Activated naive CD8-positive, alpha-beta T cell treated with anti-CD3 and anti-CD28 coated beads, Interleukin-2, amount 50 U/mL, for 24 hours (primary cell): ENCODE measurements at regions not wholly inside any gene's neighbourhood (a gene's known extent, or its start where the extent isn't known, plus 50 kb on each side); places are given as distances from the start of the nearest gene placed in this dataset.

ENCODE experiments used
- ATAC-seq: fragments of 150-1000 bp; cut with Tn5 transposase; one replicate; pipeline ENCODE4 v1.10.0; 2021
- DNase-seq: peaks from one replicate; pipeline ENCODE4 v3.0.0; 2021
- H3K27ac Mint-ChIP-seq: one replicate; pipeline ENCODE4 v1.8.0; 2021; ENCODE audit warnings: mild to moderate bottlenecking, mixed read lengths
- H3K27me3 Mint-ChIP-seq: one replicate; pipeline ENCODE4 v1.8.0; 2021; ENCODE audit warnings: mixed read lengths
- H3K36me3 Mint-ChIP-seq: one replicate; pipeline ENCODE4 v1.8.0; 2021; ENCODE audit warnings: low read depth, mixed read lengths
- H3K4me1 Mint-ChIP-seq: one replicate; pipeline ENCODE4 v1.8.0; 2021; ENCODE audit warnings: mixed read lengths
- H3K4me3 Mint-ChIP-seq: one replicate; pipeline ENCODE4 v1.8.0; 2021; ENCODE audit warnings: mild to moderate bottlenecking, moderate library complexity, mixed read lengths
- H3K9me3 Mint-ChIP-seq: one replicate; pipeline ENCODE4 v1.8.0; 2021; ENCODE audit warnings: mixed read lengths

GRCh38 chr4:136489101-136489500, 1043.2 kb downstream of the PCDH18 start:
- Mint-ChIP-seq H3K36me3 (no peaks in the 10 kb centered on the region), H3K27me3 (no peaks in the 10 kb centered on the region), H3K9me3 (peaks cover 5% of the 10 kb centered on the region), H3K4me3 (no peak overlapping the region), H3K4me1 (no peaks in the 10 kb centered on the region), H3K27ac (no peak overlapping the region)
- ATAC-seq (no peak), DNase-seq (no peak)

GRCh38 chr4:136484996-136485395, 1047.3 kb downstream of the PCDH18 start:
- Mint-ChIP-seq H3K4me3 (no peak overlapping the region), H3K9me3 (peaks cover 5% of the 10 kb centered on the region), H3K27ac (no peak overlapping the region), H3K36me3 (no peaks in the 10 kb centered on the region), H3K4me1 (no peaks in the 10 kb centered on the region), H3K27me3 (no peaks in the 10 kb centered on the region)
- DNase-seq (no peak), ATAC-seq (no peak)

- Mint-ChIP-seq H3K27me3 (no peaks in the 10 kb centered on the region), H3K27ac (no peak overlapping the region)
Observed at GRCh38 chr4:136476753-136477152, 1055.5 kb downstream of the PCDH18 start.

GRCh38 chr4:136471051-136471450, 1061.2 kb downstream of the PCDH18 start:
- peaks cover 14% of the 10 kb centered on the region for H3K9me3 Mint-ChIP-seq
- H3K4me3 Mint-ChIP-seq, result no peak overlapping the region
- no peak for ATAC-seq
- H3K4me1 Mint-ChIP-seq, result no peaks in the 10 kb centered on the region
- H3K27me3 Mint-ChIP-seq, result no peaks in the 10 kb centered on the region
- no peak overlapping the region for H3K27ac Mint-ChIP-seq
- no peaks in the 10 kb centered on the region for H3K36me3 Mint-ChIP-seq
- DNase-seq, result no peak

More at GRCh38 chr4:136476753-136477152, 1055.5 kb downstream of the PCDH18 start:
- no peaks in the 10 kb centered on the region for H3K36me3 Mint-ChIP-seq
- no peaks in the 10 kb centered on the region for H3K4me1 Mint-ChIP-seq
- ATAC-seq, result no peak
- H3K4me3 Mint-ChIP-seq, result no peak overlapping the region
- DNase-seq, result no peak
- no peaks in the 10 kb centered on the region for H3K9me3 Mint-ChIP-seq

DNA sequence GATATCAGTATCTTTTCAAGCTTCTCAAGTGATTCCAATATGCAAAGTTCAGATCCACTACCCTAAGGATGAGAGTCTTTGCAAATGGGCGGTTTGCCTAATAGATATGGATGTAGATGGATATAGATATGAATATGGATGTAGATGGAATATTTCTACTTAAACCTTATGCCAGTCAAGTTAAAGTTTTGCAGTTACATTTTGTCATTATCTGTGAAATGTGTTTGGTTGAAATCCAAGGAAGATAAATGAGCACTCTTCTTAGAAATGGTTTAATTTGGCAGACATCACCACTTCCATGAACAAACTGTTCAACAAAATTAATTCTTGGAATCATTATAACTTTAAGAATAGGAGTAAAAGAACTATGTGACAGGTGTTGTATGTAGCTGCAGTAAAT, 1066.6 kb downstream of the PCDH18 start:
- ATAC-seq, result no peak
- H3K9me3 Mint-ChIP-seq, result peaks cover 13% of the 10 kb centered on the region
- no peaks in the 10 kb centered on the region for H3K27me3 Mint-ChIP-seq
- no peaks in the 10 kb centered on the region for H3K36me3 Mint-ChIP-seq
- no peak for DNase-seq
- no peak overlapping the region for H3K4me3 Mint-ChIP-seq
- H3K27ac Mint-ChIP-seq, result no peak overlapping the region
- H3K4me1 Mint-ChIP-seq, result no peaks in the 10 kb centered on the region

DNA sequence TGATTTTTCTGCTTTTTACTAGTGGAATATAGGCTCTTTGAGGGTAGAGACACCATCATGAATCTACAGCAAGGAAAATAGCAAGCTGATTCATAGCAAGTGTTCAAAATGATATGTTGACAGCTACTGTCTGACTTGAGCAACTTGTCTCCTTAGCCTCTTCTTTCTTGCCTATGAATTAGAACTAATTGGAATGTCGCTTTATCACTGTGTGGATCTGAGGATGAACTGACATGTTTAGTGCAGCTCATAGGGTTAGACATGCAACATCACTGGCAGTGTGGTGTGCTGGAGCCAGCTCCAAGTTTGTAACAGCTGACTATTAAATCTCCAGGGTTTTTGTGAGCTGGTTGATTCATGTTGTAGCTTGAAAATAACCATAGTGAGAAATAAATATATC, 1068.4 kb downstream of the PCDH18 start:
- Mint-ChIP-seq H3K36me3 (no peaks in the 10 kb centered on the region), H3K9me3 (peaks cover 8% of the 10 kb centered on the region), H3K4me3 (no peak overlapping the region), H3K4me1 (no peaks in the 10 kb centered on the region), H3K27me3 (no peaks in the 10 kb centered on the region), H3K27ac (no peak overlapping the region)
- DNase-seq (no peak), ATAC-seq (no peak)

GRCh38 chr4:136461533-136461932, 1070.8 kb downstream of the PCDH18 start:
- DNase-seq (no peak), ATAC-seq (no peak)
- peaks cover 3% of the 10 kb centered on the region for H3K9me3 Mint-ChIP-seq
- no peaks in the 10 kb centered on the region for H3K36me3 Mint-ChIP-seq
- no peaks in the 10 kb centered on the region for H3K27me3 Mint-ChIP-seq
- H3K4me1 Mint-ChIP-seq, result no peaks in the 10 kb centered on the region
- no peak overlapping the region for H3K27ac Mint-ChIP-seq
- H3K4me3 Mint-ChIP-seq, result no peak overlapping the region

DNA sequence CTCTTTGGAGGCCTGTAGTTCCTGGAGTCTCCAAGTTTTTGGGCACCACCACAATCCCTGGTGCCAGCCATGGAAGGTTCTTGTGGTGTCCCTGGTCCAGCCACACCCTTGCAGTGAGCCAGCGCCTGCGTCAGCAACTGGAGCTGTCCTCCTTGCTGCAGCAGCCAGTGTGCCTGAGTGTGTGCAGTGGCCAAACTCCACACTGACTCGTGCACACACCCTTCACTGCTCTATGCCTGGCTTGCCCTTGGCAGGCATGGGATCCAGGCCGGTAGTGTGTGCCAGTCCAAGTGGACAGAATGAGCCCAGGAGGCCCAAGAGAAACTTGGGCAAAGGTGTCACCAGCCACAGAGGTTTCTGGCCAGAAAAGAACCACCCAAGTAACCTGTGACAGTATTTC, 1074.0 kb downstream of the PCDH18 start:
- Mint-ChIP-seq H3K36me3 (no peaks in the 10 kb centered on the region), H3K4me1 (no peaks in the 10 kb centered on the region), H3K4me3 (no peak overlapping the region), H3K27me3 (no peaks in the 10 kb centered on the region), H3K27ac (no peak overlapping the region), H3K9me3 (no peaks in the 10 kb centered on the region)
- ATAC-seq (no peak), DNase-seq (no peak)

DNA sequence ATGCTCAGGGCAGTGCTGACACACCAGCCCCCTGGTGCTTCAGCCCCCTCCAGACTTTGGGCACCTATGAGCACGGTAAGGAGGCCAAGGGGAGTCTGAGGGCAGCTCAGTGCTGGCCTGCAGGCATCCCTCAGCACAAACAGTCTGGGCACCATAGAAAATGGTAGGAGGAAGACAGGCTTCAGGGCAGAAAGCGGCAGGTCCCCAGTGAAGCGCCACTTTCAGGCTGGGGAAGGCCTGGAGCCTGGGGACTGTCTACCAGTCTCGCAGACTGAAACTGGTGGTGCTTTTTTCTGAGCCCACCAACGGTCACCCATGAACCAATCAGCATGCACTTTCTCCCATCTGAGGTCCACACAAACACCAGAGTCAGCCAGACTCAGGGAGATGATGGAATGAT, 1074.7 kb downstream of the PCDH18 start:
- Mint-ChIP-seq H3K4me3 (no peak overlapping the region), H3K36me3 (no peaks in the 10 kb centered on the region), H3K4me1 (no peaks in the 10 kb centered on the region), H3K27me3 (no peaks in the 10 kb centered on the region), H3K27ac (no peak overlapping the region), H3K9me3 (no peaks in the 10 kb centered on the region)
- DNase-seq (no peak), ATAC-seq (no peak)

- H3K27me3 Mint-ChIP-seq, result no peaks in the 10 kb centered on the region
- no peaks in the 10 kb centered on the region for H3K36me3 Mint-ChIP-seq
- ATAC-seq (no peak), DNase-seq (no peak)
- no peak overlapping the region for H3K4me3 Mint-ChIP-seq
- H3K9me3 Mint-ChIP-seq, result no peaks in the 10 kb centered on the region
- H3K4me1 Mint-ChIP-seq, result no peaks in the 10 kb centered on the region
- H3K27ac Mint-ChIP-seq, result no peak overlapping the region
Observed at GRCh38 chr4:136457004-136457403, 1075.3 kb downstream of the PCDH18 start.

DNA sequence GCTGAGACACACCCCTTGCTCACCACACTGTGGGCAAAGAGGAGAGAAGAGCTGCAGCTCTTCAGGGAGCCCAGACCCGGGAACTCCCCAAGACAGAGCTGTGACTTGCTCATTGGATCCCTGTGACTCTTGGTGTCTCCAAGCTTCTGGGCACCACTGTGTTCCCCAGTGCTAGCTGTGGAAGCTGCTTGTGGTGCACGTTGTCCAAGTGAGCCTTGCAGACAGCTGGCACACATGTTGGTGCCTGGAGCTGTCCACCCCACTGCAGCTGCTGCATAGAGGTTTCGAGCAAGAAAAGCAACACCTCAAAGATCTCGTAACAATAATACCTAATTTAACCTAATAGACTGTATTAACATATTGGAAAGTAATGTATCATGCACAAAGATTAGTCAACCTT, 1089.3 kb downstream of the PCDH18 start:
- Mint-ChIP-seq H3K27me3 (no peaks in the 10 kb centered on the region), H3K4me3 (no peak overlapping the region), H3K36me3 (no peaks in the 10 kb centered on the region), H3K27ac (no peak overlapping the region), H3K9me3 (no peaks in the 10 kb centered on the region), H3K4me1 (no peaks in the 10 kb centered on the region)
- ATAC-seq (no peak), DNase-seq (no peak)

DNA sequence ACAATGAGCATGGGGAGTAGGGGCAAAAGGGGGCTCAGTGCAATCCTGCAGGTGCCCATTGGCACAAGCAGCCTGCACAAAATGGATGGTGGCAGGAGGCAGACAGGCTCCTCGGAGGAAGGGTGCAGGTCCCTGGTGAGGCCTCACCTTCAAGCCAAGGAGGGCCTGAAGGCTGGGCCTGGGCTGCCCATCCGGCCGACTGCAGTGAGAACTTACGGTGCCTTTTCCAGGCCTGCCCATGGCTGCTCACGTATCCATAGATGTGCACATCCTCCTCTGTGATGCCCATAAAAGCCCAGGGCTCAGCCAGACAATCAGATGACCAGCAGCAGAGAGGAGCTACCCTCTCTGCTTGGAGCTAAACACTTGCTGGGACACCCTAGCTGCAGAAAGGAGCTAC, 1089.8 kb downstream of the PCDH18 start:
- no peaks in the 10 kb centered on the region for H3K9me3 Mint-ChIP-seq
- ATAC-seq, result no peak
- H3K27me3 Mint-ChIP-seq, result no peaks in the 10 kb centered on the region
- no peaks in the 10 kb centered on the region for H3K36me3 Mint-ChIP-seq
- DNase-seq, result no peak
- no peak overlapping the region for H3K27ac Mint-ChIP-seq
- H3K4me1 Mint-ChIP-seq, result no peaks in the 10 kb centered on the region
- no peak overlapping the region for H3K4me3 Mint-ChIP-seq

- H3K4me1 Mint-ChIP-seq, result no peaks in the 10 kb centered on the region
- ATAC-seq (no peak), DNase-seq (no peak)
- H3K9me3 Mint-ChIP-seq, result no peaks in the 10 kb centered on the region
- H3K36me3 Mint-ChIP-seq, result no peaks in the 10 kb centered on the region
- no peak overlapping the region for H3K27ac Mint-ChIP-seq
- H3K4me3 Mint-ChIP-seq, result no peak overlapping the region
- H3K27me3 Mint-ChIP-seq, result no peaks in the 10 kb centered on the region
Observed at GRCh38 chr4:136441629-136442282, 1090.5 kb downstream of the PCDH18 start.

DNA sequence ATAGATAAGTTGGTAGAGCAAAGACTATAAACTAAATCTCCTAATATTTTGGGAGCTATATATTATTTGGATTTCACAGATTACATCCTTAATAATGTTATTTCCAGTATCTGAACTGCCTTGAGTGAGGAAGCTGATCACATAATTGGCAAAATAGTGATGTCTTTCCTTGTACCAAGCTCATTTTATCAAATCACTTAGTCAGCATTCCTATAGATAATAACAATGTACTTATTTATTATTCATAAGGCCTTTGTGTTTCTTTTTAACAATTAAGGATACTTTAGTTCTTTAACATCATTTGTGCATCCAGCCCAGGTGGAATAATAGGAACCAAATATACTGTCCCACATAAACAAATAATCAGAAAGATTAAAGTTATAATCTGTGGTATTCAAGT, 1093.6 kb downstream of the PCDH18 start:
- DNase-seq (no peak), ATAC-seq (no peak)
- Mint-ChIP-seq H3K4me1 (no peaks in the 10 kb centered on the region), H3K9me3 (no peaks in the 10 kb centered on the region), H3K27me3 (no peaks in the 10 kb centered on the region), H3K36me3 (no peaks in the 10 kb centered on the region), H3K27ac (no peak overlapping the region), H3K4me3 (no peak overlapping the region)

- Mint-ChIP-seq H3K4me3 (no peak overlapping the region), H3K9me3 (peaks cover 6% of the 10 kb centered on the region), H3K36me3 (no peaks in the 10 kb centered on the region), H3K4me1 (no peaks in the 10 kb centered on the region), H3K27me3 (no peaks in the 10 kb centered on the region), H3K27ac (no peak overlapping the region)
- DNase-seq (no peak), ATAC-seq (no peak)
Observed at GRCh38 chr4:136424052-136424451, 1108.2 kb downstream of the PCDH18 start.

- no peaks in the 10 kb centered on the region for H3K27me3 Mint-ChIP-seq
- peaks cover 8% of the 10 kb centered on the region for H3K9me3 Mint-ChIP-seq
- no peak for ATAC-seq
- no peaks in the 10 kb centered on the region for H3K36me3 Mint-ChIP-seq
- H3K27ac Mint-ChIP-seq, result no peak overlapping the region
- no peak overlapping the region for H3K4me3 Mint-ChIP-seq
- no peaks in the 10 kb centered on the region for H3K4me1 Mint-ChIP-seq
- no peak for DNase-seq
Observed at GRCh38 chr4:136414981-136415380, 1117.3 kb downstream of the PCDH18 start.
